Endodermal cell (in vitro differentiated cells): ENCODE measurements at regions not wholly inside any gene's neighbourhood (a gene's known extent, or its start where the extent isn't known, plus 50 kb on each side); places are given as distances from the start of the nearest gene placed in this dataset.

Experiments
- DNase-seq: peaks from one replicate; pipeline ENCODE4 v3.0.0-alpha.2; 2017
- H3K27ac ChIP-seq: 2 replicates; pipeline ENCODE4 v1.5.1; 2013; ENCODE audit warnings: mild to moderate bottlenecking, low read depth, low read length, moderate library complexity
- H3K27me3 ChIP-seq: 2 replicates; pipeline ENCODE4 v1.6.1; 2013; ENCODE audit warnings: mild to moderate bottlenecking, low read length, moderate library complexity; ENCODE audit not compliant: insufficient read depth, control insufficient read depth, poor library complexity, severe bottlenecking
- H3K36me3 ChIP-seq: 2 replicates; pipeline ENCODE4 v1.7.0; 2013; ENCODE audit warnings: mild to moderate bottlenecking, low read length, moderate library complexity; ENCODE audit not compliant: control insufficient read depth, insufficient read depth
- H3K4me1 ChIP-seq: one replicate; pipeline ENCODE4 v1.7.0; 2013; ENCODE audit warnings: low read length; ENCODE audit not compliant: control insufficient read depth, insufficient read depth
- H3K4me3 ChIP-seq: 2 replicates; pipeline ENCODE4 v1.5.1; 2013; ENCODE audit warnings: mild to moderate bottlenecking, low read length, moderate library complexity
- H3K9ac ChIP-seq: 2 replicates; pipeline ENCODE4 v1.6.1; 2013; ENCODE audit warnings: mild to moderate bottlenecking, low read length, moderate library complexity; ENCODE audit not compliant: poor library complexity, severe bottlenecking; ENCODE audit errors: extremely low read depth
- H3K9me3 ChIP-seq: 2 replicates; pipeline ENCODE4 v1.6.1; 2013; ENCODE audit warnings: mild to moderate bottlenecking, low read length, moderate library complexity; ENCODE audit not compliant: control insufficient read depth
- H3K27ac Mint-ChIP-seq: 2 replicates; pipeline ENCODE4 v1.8.0; 2020; ENCODE audit warnings: mixed read lengths
- H3K27me3 Mint-ChIP-seq: 2 replicates; pipeline ENCODE4 v1.8.0; 2021; ENCODE audit warnings: mild to moderate bottlenecking, mixed read lengths; ENCODE audit not compliant: insufficient read depth
- H3K36me3 Mint-ChIP-seq: 2 replicates; pipeline ENCODE4 v1.8.0; 2020; ENCODE audit warnings: low read depth, mixed read lengths
- H3K4me1 Mint-ChIP-seq: 2 replicates; pipeline ENCODE4 v1.8.0; 2020; ENCODE audit warnings: mixed read lengths
- H3K4me3 Mint-ChIP-seq: 2 replicates; pipeline ENCODE4 v1.8.0; 2020; ENCODE audit warnings: mild to moderate bottlenecking, moderate library complexity, mixed read lengths
- H3K9me3 Mint-ChIP-seq: 2 replicates; pipeline ENCODE4 v1.8.0; 2020; ENCODE audit warnings: mild to moderate bottlenecking, mixed read lengths
- CTCF ChIP-seq: fragments of 200-600 bp; sonication (generic); conservative IDR thresholded peaks from 2 replicates; pipeline ENCODE4 v1.5.0; 2021; ENCODE audit warnings: antibody characterized with exemption, mild to moderate bottlenecking
- WGBS, 2 experiments: methylation state at CpG; one replicate each; pipeline versions ENCODE4 v1.1.5 to v1.1.7; 2013; ENCODE audit warnings: missing lambda C conversion rate in 2 of 2, mixed read lengths in 1 of 2; ENCODE audit not compliant: insufficient coverage in 1 of 2, insufficient read length in 1 of 2; 5-methylcytosine and 5-hydroxymethylcytosine counted together

- H3K9me3 Mint-ChIP-seq: no peaks in the 10 kb centered on the region
- Histone ChIP-seq H3K9me3 (no peaks in the 10 kb centered on the region), H3K4me3 (no peak overlapping the region), H3K27me3 (no peaks in the 10 kb centered on the region), H3K4me1 (no peaks in the 10 kb centered on the region), H3K36me3 (no peaks in the 10 kb centered on the region), H3K27ac (no peak overlapping the region), H3K9ac (no peak overlapping the region)
- H3K36me3 Mint-ChIP-seq: no peaks in the 10 kb centered on the region
- H3K4me3 Mint-ChIP-seq: no peak overlapping the region
- peaks cover 2% of the 10 kb centered on the region for H3K27me3 Mint-ChIP-seq
- H3K4me1 Mint-ChIP-seq: no peaks in the 10 kb centered on the region
- peak; percentile 99 for TF ChIP-seq CTCF
- WGBS, 2 experiments: 60 to 62% methylated on average over 10 to 11 of the region's 11 CpGs
- H3K27ac Mint-ChIP-seq: no peak overlapping the region
- DNase-seq: peak; percentile 95
Observed at GRCh38 chr1:115469703-115470476, 131.8 kb upstream of the NGF start.

GRCh38 chr1:115467790-115468189 lies 129.7 kb upstream of the NGF start:
- TF ChIP-seq CTCF: no peak
- H3K27me3 Mint-ChIP-seq: no peaks in the 10 kb centered on the region
- no peak overlapping the region for H3K27ac Mint-ChIP-seq
- DNase-seq: peak; percentile 16
- H3K27me3 ChIP-seq: no peaks in the 10 kb centered on the region
- no peak overlapping the region for H3K27ac ChIP-seq
- H3K4me3 ChIP-seq: no peak overlapping the region
- H3K4me1 ChIP-seq: no peaks in the 10 kb centered on the region
- 88 to 96% methylated on average over 2 to 3 of the region's 3 CpGs for WGBS, 2 experiments
- no peak overlapping the region for H3K4me3 Mint-ChIP-seq
- H3K9me3 Mint-ChIP-seq: no peaks in the 10 kb centered on the region
- no peaks in the 10 kb centered on the region for H3K9me3 ChIP-seq
- H3K36me3 ChIP-seq: no peaks in the 10 kb centered on the region
- H3K9ac ChIP-seq: no peak overlapping the region
- H3K4me1 Mint-ChIP-seq: no peaks in the 10 kb centered on the region
- no peaks in the 10 kb centered on the region for H3K36me3 Mint-ChIP-seq

- no peak overlapping the region for H3K27ac Mint-ChIP-seq
- no peaks in the 10 kb centered on the region for H3K36me3 ChIP-seq
- H3K27me3 Mint-ChIP-seq: no peaks in the 10 kb centered on the region
Observed at GRCh38 chr1:115467196-115467595, 129.1 kb upstream of the NGF start.

More at GRCh38 chr1:115467196-115467595, 129.1 kb upstream of the NGF start:
- DNase-seq: peak; percentile 13
- WGBS, 2 experiments: 90 to 94% methylated on average over 4 of the region's 4 CpGs
- H3K4me3 Mint-ChIP-seq: no peak overlapping the region
- Histone ChIP-seq H3K27ac (no peak overlapping the region), H3K4me3 (no peak overlapping the region), H3K4me1 (no peaks in the 10 kb centered on the region), H3K27me3 (no peaks in the 10 kb centered on the region), H3K9ac (no peak overlapping the region), H3K9me3 (no peaks in the 10 kb centered on the region)
- no peaks in the 10 kb centered on the region for H3K36me3 Mint-ChIP-seq
- no peaks in the 10 kb centered on the region for H3K9me3 Mint-ChIP-seq
- no peak for TF ChIP-seq CTCF
- no peaks in the 10 kb centered on the region for H3K4me1 Mint-ChIP-seq
